Uterus (tissue), 3 donors: ENCODE measurements at regions not wholly inside any gene's neighbourhood (a gene's known extent, or its start where the extent isn't known, plus 50 kb on each side); places are given as distances from the start of the nearest gene placed in this dataset.

ENCODE experiments used
- DNase-seq, 2 donors: peaks; one replicate each; pipeline ENCODE4 v3.0.0-alpha.2; 2019 to 2020
- H3K27ac ChIP-seq, 2 donors: fragments of 200-600 bp; sonication (generic); 1 replicate in 1 of 2; 2 replicates in 1 of 2; pipeline ENCODE4 v1.5.1; 2016 to 2018
- H3K27me3 ChIP-seq, 2 donors: fragments of 200-600 bp; sonication (generic); one replicate each; pipeline ENCODE4 v1.5.1; 2018 to 2019; ENCODE audit warnings: control low read depth in 1 of 2
- H3K36me3 ChIP-seq, 2 donors: fragments of 200-600 bp; sonication (generic); one replicate each; pipeline ENCODE4 v1.5.1; 2019; ENCODE audit warnings: control low read depth in 1 of 2
- H3K4me1 ChIP-seq, 2 donors: fragments of 200-600 bp; sonication (generic); one replicate each; pipeline ENCODE4 v1.5.1; 2018 to 2019; ENCODE audit warnings: control low read depth in 1 of 2
- H3K4me3 ChIP-seq, 2 donors: fragments of 200-600 bp; sonication (generic); 1 replicate in 1 of 2; 2 replicates in 1 of 2; pipeline ENCODE4 v1.5.1; 2018 to 2019; ENCODE audit warnings: mild to moderate bottlenecking in 1 of 2
- H3K9me3 ChIP-seq, 2 donors: fragments of 200-600 bp; sonication (generic); one replicate each; pipeline ENCODE4 v1.5.1; 2019; ENCODE audit warnings: control low read depth in 1 of 2
- POLR2A ChIP-seq, 2 donors: fragments of 450-650 bp; IDR thresholded peaks; one replicate each; pipeline ENCODE4 v1.6.1; 2016; ENCODE audit warnings: antibody characterized with exemption in 2 of 2, mild to moderate bottlenecking in 1 of 2, moderate library complexity in 1 of 2
- intact Hi-C: fragments of 100-400 bp; cut with DNase I; formaldehyde crosslinking; loops from one replicate; pipeline ENCODE4 v1.15.1; 2023; ENCODE audit warnings: low total_unique reads
- TF ChIP-seq, protein P1 (sequence below), 4 experiments: fragments of 200-600 bp in 2 of 4; fragments of 450-650 bp in 2 of 4; sonication (generic) in 2 of 4; IDR thresholded peaks; one replicate each; pipeline ENCODE4 v1.5.1; 2016 to 2019; ENCODE audit warnings: antibody characterized with exemption in 4 of 4, mild to moderate bottlenecking in 2 of 4, moderate library complexity in 1 of 4
- donor health status: DM: yes; HTN: yes; CAD: no.

DNA sequence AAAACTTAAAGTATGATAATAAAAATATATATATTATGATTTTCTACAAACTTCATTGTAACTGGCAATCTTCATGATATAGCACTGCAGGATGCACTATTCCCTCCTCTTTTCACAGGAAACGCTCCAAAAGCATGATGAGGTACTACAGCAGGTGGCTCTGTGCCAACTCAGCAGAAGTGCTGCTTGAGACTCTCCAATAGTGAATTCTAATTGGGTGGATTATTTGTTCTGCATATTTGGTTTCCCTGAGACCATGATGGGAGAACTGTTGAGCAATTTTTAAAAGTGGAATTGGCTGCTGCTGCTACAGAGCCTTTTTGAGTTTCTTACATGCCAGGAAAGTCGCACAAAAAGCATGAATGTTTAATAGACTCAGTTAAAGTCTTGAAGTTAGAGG lies 1782.4 kb upstream of the PCDH20 start:
- TF ChIP-seq, protein P1, sequence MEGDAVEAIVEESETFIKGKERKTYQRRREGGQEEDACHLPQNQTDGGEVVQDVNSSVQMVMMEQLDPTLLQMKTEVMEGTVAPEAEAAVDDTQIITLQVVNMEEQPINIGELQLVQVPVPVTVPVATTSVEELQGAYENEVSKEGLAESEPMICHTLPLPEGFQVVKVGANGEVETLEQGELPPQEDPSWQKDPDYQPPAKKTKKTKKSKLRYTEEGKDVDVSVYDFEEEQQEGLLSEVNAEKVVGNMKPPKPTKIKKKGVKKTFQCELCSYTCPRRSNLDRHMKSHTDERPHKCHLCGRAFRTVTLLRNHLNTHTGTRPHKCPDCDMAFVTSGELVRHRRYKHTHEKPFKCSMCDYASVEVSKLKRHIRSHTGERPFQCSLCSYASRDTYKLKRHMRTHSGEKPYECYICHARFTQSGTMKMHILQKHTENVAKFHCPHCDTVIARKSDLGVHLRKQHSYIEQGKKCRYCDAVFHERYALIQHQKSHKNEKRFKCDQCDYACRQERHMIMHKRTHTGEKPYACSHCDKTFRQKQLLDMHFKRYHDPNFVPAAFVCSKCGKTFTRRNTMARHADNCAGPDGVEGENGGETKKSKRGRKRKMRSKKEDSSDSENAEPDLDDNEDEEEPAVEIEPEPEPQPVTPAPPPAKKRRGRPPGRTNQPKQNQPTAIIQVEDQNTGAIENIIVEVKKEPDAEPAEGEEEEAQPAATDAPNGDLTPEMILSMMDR (IDR thresholded peaks at IDR 0.05) = no peak
- no peak for TF ChIP-seq POLR2A (IDR thresholded peaks at IDR 0.05)
- no peak for DNase-seq
- H3K27ac ChIP-seq = no peak overlapping the region
- no peaks in the 10 kb centered on the region for H3K4me1 ChIP-seq
- no peaks in the 10 kb centered on the region for H3K27me3 ChIP-seq
- H3K36me3 ChIP-seq = no peaks in the 10 kb centered on the region
- H3K4me3 ChIP-seq = no peak overlapping the region
- intact Hi-C loops = no loop called here
- no peaks in the 10 kb centered on the region for H3K9me3 ChIP-seq

DNA sequence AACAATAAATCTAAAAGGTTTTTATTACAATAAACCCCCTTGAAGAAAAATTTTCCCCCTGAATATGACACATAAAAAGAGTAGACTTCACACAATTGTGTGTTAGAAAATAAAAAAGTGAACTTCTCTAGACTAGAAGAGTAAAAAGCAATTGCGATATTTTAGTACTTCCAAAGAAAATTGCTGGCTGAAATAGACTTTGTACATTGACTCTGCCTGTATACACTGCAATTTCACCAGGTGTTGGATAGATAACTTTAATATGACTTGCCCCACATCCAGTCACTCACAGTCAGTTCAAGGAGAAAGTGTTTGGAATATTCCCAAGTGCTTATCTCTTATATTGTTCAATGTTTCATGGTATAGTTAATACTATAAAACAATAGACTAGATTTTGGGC lies 1780.1 kb upstream of the PCDH20 start:
- H3K36me3 ChIP-seq = no peaks in the 10 kb centered on the region
- H3K27ac ChIP-seq = no peak overlapping the region
- H3K4me3 ChIP-seq = no peak overlapping the region
- H3K9me3 ChIP-seq = no peaks in the 10 kb centered on the region
- DNase-seq = no peak
- intact Hi-C loops = no loop called here
- no peak for TF ChIP-seq POLR2A (IDR thresholded peaks at IDR 0.05)
- TF ChIP-seq, protein P1 (IDR thresholded peaks at IDR 0.05) = no peak
- no peaks in the 10 kb centered on the region for H3K4me1 ChIP-seq
- no peaks in the 10 kb centered on the region for H3K27me3 ChIP-seq

DNA sequence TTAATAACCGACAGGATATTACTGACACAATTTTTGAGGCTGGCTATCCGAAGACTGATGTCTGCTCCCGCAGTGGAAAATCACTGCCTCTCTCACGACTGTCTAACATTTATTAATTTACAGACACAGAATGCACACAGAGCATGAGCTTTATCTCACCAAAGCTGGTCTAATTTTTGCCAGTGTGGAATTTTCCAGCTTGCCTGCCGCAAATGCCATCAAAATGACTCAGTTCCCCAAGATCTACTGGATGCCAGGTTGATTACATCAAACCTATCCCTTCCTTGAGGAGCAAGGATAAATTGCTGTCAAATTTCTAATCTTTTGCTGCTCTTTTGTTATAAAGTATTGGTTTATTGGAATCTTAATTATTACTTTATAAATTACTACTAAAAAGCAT lies 1775.1 kb upstream of the PCDH20 start:
- intact Hi-C loops = no loop called here
- no peak overlapping the region for H3K4me3 ChIP-seq
- TF ChIP-seq, protein P1 (IDR thresholded peaks at IDR 0.05) = no peak
- TF ChIP-seq POLR2A (IDR thresholded peaks at IDR 0.05) = no peak
- no peak overlapping the region for H3K27ac ChIP-seq
- H3K9me3 ChIP-seq = no peaks in the 10 kb centered on the region
- no peaks in the 10 kb centered on the region for H3K36me3 ChIP-seq
- no peaks in the 10 kb centered on the region for H3K27me3 ChIP-seq
- H3K4me1 ChIP-seq = no peaks in the 10 kb centered on the region
- DNase-seq = no peak

DNA sequence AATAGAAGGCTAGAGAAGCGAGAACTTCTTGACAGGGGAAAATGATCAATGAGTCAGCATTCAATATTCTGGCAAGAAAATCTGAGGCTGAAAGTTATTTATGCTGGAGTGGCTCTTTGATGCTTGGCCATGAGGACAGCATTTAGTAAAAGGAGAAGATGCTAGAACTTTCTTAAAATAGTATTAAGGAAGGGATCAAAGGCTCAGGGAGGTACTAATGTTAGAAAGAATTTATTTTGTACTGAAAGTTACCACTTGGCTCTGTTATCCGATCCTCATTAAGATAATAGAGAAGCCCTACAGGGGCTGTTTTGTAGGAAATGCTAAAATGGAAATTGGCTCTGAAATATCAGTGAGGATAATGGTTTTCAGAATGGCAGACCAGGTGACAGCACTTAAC lies 1774.6 kb upstream of the PCDH20 start:
- no peaks in the 10 kb centered on the region for H3K27me3 ChIP-seq
- TF ChIP-seq POLR2A (IDR thresholded peaks at IDR 0.05) = no peak
- TF ChIP-seq, protein P1 (IDR thresholded peaks at IDR 0.05) = no peak
- no peak overlapping the region for H3K27ac ChIP-seq
- no peak overlapping the region for H3K4me3 ChIP-seq
- no peak for DNase-seq
- no peaks in the 10 kb centered on the region for H3K9me3 ChIP-seq
- H3K4me1 ChIP-seq = no peaks in the 10 kb centered on the region
- intact Hi-C loops = no loop called here
- no peaks in the 10 kb centered on the region for H3K36me3 ChIP-seq

DNA sequence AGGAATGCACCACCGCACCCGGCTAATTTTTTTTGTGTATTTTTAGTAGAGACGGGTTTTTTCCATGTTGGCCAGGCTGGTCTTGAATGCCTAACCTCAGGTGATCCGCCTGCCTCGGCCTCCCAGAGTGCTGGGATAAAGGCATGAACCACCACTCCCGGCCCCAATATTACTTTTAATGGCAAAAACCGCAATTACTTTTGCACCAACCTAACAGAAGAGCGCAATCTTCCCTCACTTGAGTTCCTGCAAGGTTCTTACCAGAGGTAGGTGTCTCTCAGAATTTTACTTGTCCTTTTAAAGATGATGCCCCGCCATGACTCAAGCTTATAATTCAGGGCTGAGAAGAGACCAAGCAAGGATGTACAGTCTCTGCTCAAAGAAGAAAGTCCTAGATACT lies 1774.1 kb upstream of the PCDH20 start:
- DNase-seq = no peak
- intact Hi-C loops = no loop called here
- no peaks in the 10 kb centered on the region for H3K4me1 ChIP-seq
- no peaks in the 10 kb centered on the region for H3K27me3 ChIP-seq
- H3K9me3 ChIP-seq = no peaks in the 10 kb centered on the region
- H3K4me3 ChIP-seq = no peak overlapping the region
- no peak for TF ChIP-seq POLR2A (IDR thresholded peaks at IDR 0.05)
- TF ChIP-seq, protein P1 (IDR thresholded peaks at IDR 0.05) = no peak
- H3K36me3 ChIP-seq = no peaks in the 10 kb centered on the region
- no peak overlapping the region for H3K27ac ChIP-seq
